ENCODE measurements at regions not wholly inside any gene's neighbourhood (a gene's known extent, or its start where the extent isn't known, plus 50 kb on each side); places are given as distances from the start of the nearest gene placed in this dataset.
A peak's percentile ranks its signal among the peaks of the same experiment; 100 is the strongest.
"Not testable (repeated sequence)": the region's sequence is repeated elsewhere in the genome, so short reads cannot be mapped to it uniquely, and the experiment has no call there.

GRCh38 chr7:68058014-68058413 lies 1061.4 kb downstream of the TYW1 start:
- no peak for DNase-seq
- intact Hi-C loops (cut with DNase I) = no loop called here

GRCh38 chr7:68063171-68063570 lies 1066.5 kb downstream of the TYW1 start:
- intact Hi-C loops (cut with DNase I) = no loop called here
- DNase-seq = peak in 25 of 42 donors; percentile 4 to 58 (median 18)

DNA sequence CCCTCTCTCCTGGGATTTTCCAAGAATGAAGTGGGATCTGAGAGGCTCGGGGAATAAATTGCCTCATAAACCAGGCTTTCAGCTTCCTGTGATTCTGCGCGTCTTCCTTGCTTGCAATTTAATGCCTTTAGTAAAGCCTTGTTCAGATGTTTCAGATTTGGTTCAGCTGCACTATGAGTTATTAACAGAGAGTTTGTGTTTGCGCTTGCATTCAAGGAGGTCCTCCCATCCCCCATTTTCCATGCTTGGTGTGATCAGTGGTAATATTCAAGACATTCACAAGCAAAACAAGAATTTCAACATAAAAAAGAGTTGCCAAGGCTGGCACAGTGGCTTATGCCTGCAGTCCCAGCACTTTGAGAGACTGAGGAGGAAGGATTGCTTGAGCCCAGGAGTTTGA lies 1068.9 kb downstream of the TYW1 start:
- DNase-seq = no peak
- intact Hi-C loops (cut with DNase I) = no loop called here

- intact Hi-C loops (cut with DNase I) = no loop called here
- DNase-seq = no peak
Measured at GRCh38 chr7:68067845-68068244, 1071.2 kb downstream of the TYW1 start.

DNA sequence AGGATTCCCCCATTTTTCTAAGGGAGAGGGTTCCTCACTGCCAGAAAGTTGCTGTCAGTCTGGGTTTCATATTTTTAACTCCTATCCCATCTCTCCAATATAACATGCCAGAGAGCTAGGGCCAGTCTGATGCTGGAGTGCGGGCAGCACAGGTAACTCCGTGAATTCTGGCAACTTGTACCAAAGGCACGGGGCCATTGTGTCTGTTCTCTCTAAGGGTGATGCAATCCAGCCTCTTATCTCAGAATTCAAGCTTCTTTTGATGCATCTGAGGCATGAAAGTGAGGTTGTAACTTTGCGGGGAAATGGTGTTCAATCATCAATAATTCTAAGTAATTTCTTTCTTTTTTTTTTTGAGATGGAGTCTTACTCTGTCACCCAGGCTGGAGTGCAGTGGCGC lies 1074.4 kb downstream of the TYW1 start:
- DNase-seq = no peak
- intact Hi-C loops (cut with DNase I) = no loop called here

- DNase-seq = no peak
- intact Hi-C loops (cut with DNase I) = no loop called here
Measured at GRCh38 chr7:68073701-68074100, 1077.1 kb downstream of the TYW1 start.

GRCh38 chr7:68074242-68074641 lies 1077.6 kb downstream of the TYW1 start:
- no peak for DNase-seq
- intact Hi-C loops (cut with DNase I) = no loop called here

GRCh38 chr7:68078157-68078710 lies 1081.6 kb downstream of the TYW1 start:
- no peak for DNase-seq
- intact Hi-C loops (cut with DNase I) = no loop called here

- DNase-seq; intact Hi-C loops (cut with DNase I): not testable (repeated sequence)
Measured at GRCh38 chr7:68082066-68082960, 1085.7 kb downstream of the TYW1 start.

DNA sequence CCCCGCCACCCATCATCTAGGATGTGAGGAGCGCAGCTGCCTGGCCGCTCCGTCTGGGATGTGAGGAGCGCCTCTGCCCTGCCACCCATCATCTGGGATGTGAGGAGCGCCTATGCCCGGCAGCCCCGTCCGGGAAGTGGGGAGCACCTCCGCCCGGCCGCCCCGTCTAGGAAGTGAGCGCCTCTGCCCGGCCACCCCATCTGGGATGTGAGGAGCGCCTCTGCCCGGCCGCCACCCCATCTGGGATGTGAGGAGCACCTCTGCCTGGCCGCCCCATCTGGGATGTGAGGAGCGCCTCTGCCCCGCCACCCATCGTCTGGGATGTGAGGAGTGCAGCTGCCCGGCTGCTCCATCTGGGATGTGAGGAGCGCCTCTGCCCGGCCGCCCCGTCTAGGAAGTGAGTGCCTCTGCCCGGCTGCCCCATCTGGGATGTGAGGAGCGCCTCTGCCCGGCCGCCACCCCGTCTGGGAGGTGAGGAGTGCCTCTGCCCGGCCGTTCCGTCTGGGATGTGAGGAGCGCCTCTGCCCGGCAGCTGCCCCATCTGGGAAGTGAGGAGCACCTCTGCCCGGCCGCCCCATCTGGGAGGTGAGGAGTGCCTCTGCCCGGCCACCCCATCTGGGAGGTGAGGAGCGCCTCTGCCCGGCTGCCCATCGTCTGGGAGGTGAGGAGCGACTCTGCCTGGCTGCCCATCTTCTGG lies 1086.5 kb downstream of the TYW1 start:
- DNase-seq; intact Hi-C loops (cut with DNase I): not testable (repeated sequence)

DNA sequence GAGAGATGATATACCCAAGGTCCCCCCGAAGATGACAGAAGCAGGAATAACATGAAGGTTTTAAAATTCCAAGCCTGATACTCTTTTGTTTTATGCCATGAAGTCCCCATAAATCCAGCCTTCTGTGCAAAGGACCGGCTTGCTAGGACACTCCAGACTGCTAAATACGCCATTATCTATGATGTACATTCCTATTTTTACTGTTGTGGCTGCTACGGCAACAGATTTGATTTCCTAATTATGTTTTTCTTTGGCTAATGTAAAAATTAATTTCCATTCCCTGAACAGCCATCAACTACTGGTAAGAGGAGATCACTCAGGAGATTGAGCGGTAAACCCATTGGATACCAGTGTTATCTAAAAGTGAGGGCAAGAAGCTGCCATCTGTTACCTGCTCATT lies 1090.8 kb downstream of the TYW1 start:
- DNase-seq = no peak
- intact Hi-C loops (cut with DNase I) = no loop called here

GRCh38 chr7:68088879-68089278 lies 1092.2 kb downstream of the TYW1 start:
- intact Hi-C loops (cut with DNase I) = no loop called here
- DNase-seq = no peak

DNA sequence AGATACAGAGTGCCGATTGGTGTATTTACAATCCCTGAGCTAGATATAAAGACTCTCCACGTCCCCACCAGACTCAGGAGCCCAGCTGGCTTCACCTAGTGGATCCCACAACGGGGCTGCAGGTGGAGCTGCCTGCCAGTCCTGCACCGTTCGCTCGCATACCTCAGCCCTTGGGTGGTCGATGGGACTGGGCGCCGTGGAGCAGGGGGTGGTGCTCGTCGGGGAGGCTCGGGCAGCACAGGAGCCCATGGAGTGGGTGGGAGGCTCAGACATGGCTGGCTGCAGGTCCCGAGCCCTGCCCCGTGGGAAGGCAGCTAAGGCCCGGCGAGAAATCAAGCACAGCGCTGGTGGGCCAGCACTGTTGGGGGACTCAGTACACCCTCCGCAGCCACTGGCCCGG lies 1093.6 kb downstream of the TYW1 start:
- DNase-seq; intact Hi-C loops (cut with DNase I): not testable (repeated sequence)

DNA sequence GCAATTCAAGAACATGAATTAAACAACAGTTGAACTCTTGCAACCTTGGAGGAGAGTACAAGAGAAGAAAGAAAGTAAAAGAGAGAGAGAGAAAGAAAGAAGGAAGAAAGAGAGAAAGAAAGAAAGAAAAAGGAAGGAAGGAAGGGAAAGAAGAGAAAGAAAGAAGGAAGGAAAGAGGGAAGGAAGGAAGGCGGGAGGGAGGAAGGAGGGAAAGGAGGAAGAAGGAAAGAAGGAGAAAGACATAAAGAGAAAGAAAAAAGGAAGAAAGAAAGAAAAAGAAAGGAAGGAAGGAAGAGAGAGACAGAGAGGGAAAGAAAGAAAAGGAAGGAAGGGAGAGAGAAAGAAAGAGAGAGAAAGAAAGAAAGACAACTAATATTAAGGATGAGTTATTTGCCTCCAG lies 1106.7 kb downstream of the TYW1 start:
- no peak for DNase-seq
- intact Hi-C loops (cut with DNase I) = no loop called here

DNA sequence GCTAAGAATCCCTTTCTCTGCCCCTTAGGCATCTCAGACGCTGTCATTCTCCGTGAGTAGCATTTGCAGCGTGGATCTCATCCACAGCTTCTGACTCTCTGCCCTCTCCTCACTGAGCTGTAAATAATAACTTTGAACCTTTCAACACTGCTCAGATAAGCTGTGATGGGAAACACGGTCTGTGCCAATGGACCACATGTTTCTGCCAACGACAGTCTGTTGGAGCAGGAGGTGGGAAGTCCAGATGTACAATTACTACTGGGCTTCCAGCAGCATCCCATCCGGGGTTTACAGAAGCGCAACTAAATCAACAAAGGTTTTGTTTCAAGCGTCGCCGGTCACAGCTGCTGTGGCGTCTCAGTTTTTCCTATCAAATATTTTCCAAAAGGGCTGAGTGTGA lies 1110.6 kb downstream of the TYW1 start:
- DNase-seq = no peak

GRCh38 chr7:68107968-68108367 lies 1111.3 kb downstream of the TYW1 start:
- intact Hi-C loops (cut with DNase I) = no loop called here
- DNase-seq = no peak

More for the DNA sequence above, 1110.6 kb downstream of the TYW1 start:
- intact Hi-C loops (cut with DNase I) = no loop called here

DNA sequence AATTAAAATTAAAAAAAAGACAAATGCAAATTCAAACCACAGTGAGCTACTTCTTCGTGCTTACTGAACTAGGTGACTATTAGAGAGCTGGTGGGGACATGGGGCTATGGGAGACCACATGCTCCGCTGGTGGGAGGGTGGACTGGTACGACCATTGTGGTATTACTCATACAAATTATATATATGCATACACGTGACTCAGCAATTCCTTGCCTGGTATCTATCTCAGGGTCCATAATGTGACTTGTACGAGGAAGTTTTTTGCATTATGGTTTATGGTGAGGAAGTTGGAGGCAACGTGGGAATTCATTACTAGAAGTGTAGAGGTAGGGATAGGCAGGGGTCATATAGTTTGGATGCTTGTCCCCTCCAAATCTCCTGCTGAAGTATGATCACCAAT lies 1112.7 kb downstream of the TYW1 start:
- intact Hi-C loops (cut with DNase I) = no loop called here

GRCh38 chr7:68119411-68119810 lies 1122.8 kb downstream of the TYW1 start:
- no peak for DNase-seq
- intact Hi-C loops (cut with DNase I) = no loop called here

More for the DNA sequence above, 1112.7 kb downstream of the TYW1 start:
- DNase-seq = no peak

- no peak for DNase-seq
- intact Hi-C loops (cut with DNase I) = no loop called here
Measured at GRCh38 chr7:68121056-68121455, 1124.4 kb downstream of the TYW1 start.

DNA sequence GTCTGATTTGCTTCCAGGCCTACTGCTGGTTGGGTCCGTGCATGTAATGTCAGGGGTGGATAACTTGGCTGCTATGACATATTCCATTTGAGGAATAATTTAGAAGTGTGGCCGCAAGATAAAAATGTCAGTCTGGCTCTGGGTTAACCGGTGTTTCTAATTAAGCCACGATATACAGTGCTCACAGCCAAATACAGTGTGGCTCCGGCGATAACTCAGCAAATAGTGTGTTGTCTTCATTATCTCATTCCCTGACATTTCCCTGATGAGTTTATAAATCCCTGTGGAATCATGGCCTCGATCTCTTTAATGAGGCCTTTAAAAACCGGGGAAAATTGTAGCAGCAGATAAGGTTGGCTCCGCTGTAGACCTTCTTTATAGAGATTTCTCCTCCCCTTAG lies 1125.0 kb downstream of the TYW1 start:
- intact Hi-C loops (cut with DNase I) = no loop called here
- DNase-seq = no peak

Data from head of caudate nucleus (tissue), 42 donors.